WTC11 (cell line): ENCODE measurements at regions not wholly inside any gene's neighbourhood (a gene's known extent, or its start where the extent isn't known, plus 50 kb on each side); places are given as distances from the start of the nearest gene placed in this dataset.
"Not testable (repeated sequence)": the region's sequence is repeated elsewhere in the genome, so short reads cannot be mapped to it uniquely, and the experiment has no call there.

Experiments used
- ATAC-seq: fragments of 200-7000 bp; cut with Tn5 transposase; 2 replicates; pipeline ENCODE4 v1.10.0; 2021; ENCODE audit warnings: mild to moderate bottlenecking, moderate library complexity
- CTCF ChIA-PET: fragments of 300-600 bp; sonication (Branson Sonifier 250); formaldehyde crosslinking; loops from one replicate; lab custom pipeline; 2021; ENCODE audit warnings: antibody characterized with exemption; lab: Charles Lee
- POLR2A ChIA-PET: fragments of 350-600 bp; sonication (Branson Sonifier 250); formaldehyde crosslinking; loops from one replicate; lab custom pipeline; 2021; ENCODE audit warnings: antibody characterized with exemption; lab: Charles Lee
- DNase-seq: peaks from one replicate; pipeline ENCODE4 v3.0.0; 2021; ENCODE audit warnings: low spot score
- H3K27ac Mint-ChIP-seq: 2 replicates; pipeline ENCODE4 v1.8.0; 2021; ENCODE audit warnings: mixed read lengths
- H3K27me3 Mint-ChIP-seq: 2 replicates; pipeline ENCODE4 v1.8.0; 2021; ENCODE audit warnings: low read depth, mild to moderate bottlenecking, moderate library complexity, mixed read lengths
- H3K36me3 Mint-ChIP-seq: 2 replicates; pipeline ENCODE4 v1.8.0; 2021; ENCODE audit warnings: mixed read lengths
- H3K4me1 Mint-ChIP-seq: 2 replicates; pipeline ENCODE4 v1.8.0; 2022; ENCODE audit warnings: mixed read lengths
- H3K4me3 Mint-ChIP-seq: 2 replicates; pipeline ENCODE4 v1.8.0; 2021; ENCODE audit warnings: mild to moderate bottlenecking, moderate library complexity, mixed read lengths
- H3K9me3 Mint-ChIP-seq: 2 replicates; pipeline ENCODE4 v1.8.0; 2021; ENCODE audit warnings: mixed read lengths
- AR ChIP-seq: fragments of 250-450 bp; sonication (Bioruptor Pico); IDR thresholded peaks from 2 replicates; pipeline ENCODE4 v1.9.0; 2021; ENCODE audit warnings: mild to moderate bottlenecking
- ATF1 ChIP-seq: sonication (generic); formaldehyde crosslinking; IDR thresholded peaks from 2 replicates; pipeline ENCODE4 v1.8.1; 2023; ENCODE audit warnings: mild to moderate bottlenecking, moderate library complexity, missing genetic modification reagents
- CREM ChIP-seq: sonication (generic); formaldehyde crosslinking; IDR thresholded peaks from 2 replicates; pipeline ENCODE4 v1.8.1; 2022; ENCODE audit warnings: mild to moderate bottlenecking, missing genetic modification reagents, moderate library complexity
- ELF4 ChIP-seq: sonication (generic); formaldehyde crosslinking; IDR thresholded peaks from 2 replicates; pipeline ENCODE4 v1.8.1; 2022; ENCODE audit warnings: low read depth, mild to moderate bottlenecking, moderate library complexity, missing genetic modification reagents
- GTF2I ChIP-seq: fragments of 250-450 bp; sonication (Bioruptor Pico); conservative IDR thresholded peaks from 2 replicates; pipeline ENCODE4 v1.4.0; 2021; ENCODE audit warnings: mild to moderate bottlenecking
- IRF2 ChIP-seq: sonication (generic); formaldehyde crosslinking; IDR thresholded peaks from 2 replicates; pipeline ENCODE4 v1.8.0; 2022; ENCODE audit warnings: low read depth, missing genetic modification reagents, borderline replicate concordance
- JAZF1 ChIP-seq: fragments of 250-450 bp; sonication (Bioruptor Pico); IDR thresholded peaks from 2 replicates; pipeline ENCODE4 v1.9.0; 2021; ENCODE audit warnings: moderate library complexity, mild to moderate bottlenecking, inconsistent platforms
- JUN ChIP-seq: sonication (generic); formaldehyde crosslinking; IDR thresholded peaks from 2 replicates; pipeline ENCODE4 v1.8.0; 2023; ENCODE audit warnings: mild to moderate bottlenecking, missing genetic modification reagents
- NFE2L1 ChIP-seq: sonication (generic); formaldehyde crosslinking; IDR thresholded peaks from 2 replicates; pipeline ENCODE4 v1.8.1; 2023; ENCODE audit warnings: missing genetic modification reagents
- NR2C2 ChIP-seq: sonication (generic); formaldehyde crosslinking; IDR thresholded peaks from 2 replicates; pipeline ENCODE4 v1.8.0; 2022; ENCODE audit warnings: mild to moderate bottlenecking, missing genetic modification reagents
- NR3C1 ChIP-seq: sonication (generic); formaldehyde crosslinking; conservative IDR thresholded peaks from 2 replicates; pipeline ENCODE4 v1.8.1; 2023; ENCODE audit warnings: low read depth, mild to moderate bottlenecking, missing genetic modification reagents
- RORB ChIP-seq: fragments of 250-450 bp; sonication (Bioruptor Pico); IDR thresholded peaks from 2 replicates; pipeline ENCODE4 v1.9.0; 2021; ENCODE audit warnings: mild to moderate bottlenecking
- SMAD3 ChIP-seq: sonication (generic); formaldehyde crosslinking; IDR thresholded peaks from 2 replicates; pipeline ENCODE4 v1.8.0; 2022; ENCODE audit warnings: missing genetic modification reagents, mild to moderate bottlenecking, borderline replicate concordance
- SP1 ChIP-seq: sonication (generic); formaldehyde crosslinking; conservative IDR thresholded peaks from 2 replicates; pipeline ENCODE4 v1.8.1; 2022; ENCODE audit warnings: missing genetic modification reagents
- TCF7 ChIP-seq: sonication (generic); formaldehyde crosslinking; IDR thresholded peaks from 2 replicates; pipeline ENCODE4 v1.8.0; 2022; ENCODE audit warnings: mild to moderate bottlenecking, low read depth, missing genetic modification reagents, moderate library complexity
- ZNF317 ChIP-seq: sonication (generic); formaldehyde crosslinking; IDR thresholded peaks from 2 replicates; pipeline ENCODE4 v1.8.1; 2023; ENCODE audit warnings: low read depth, mild to moderate bottlenecking, moderate library complexity, missing genetic modification reagents, borderline replicate concordance
- TF ChIP-seq, protein P1 (sequence below): sonication (generic); formaldehyde crosslinking; IDR thresholded peaks from 2 replicates; pipeline ENCODE4 v1.8.0; 2022; ENCODE audit warnings: mild to moderate bottlenecking, missing genetic modification reagents
- TF ChIP-seq, protein P2 (sequence below): sonication (generic); formaldehyde crosslinking; IDR thresholded peaks from 2 replicates; pipeline ENCODE4 v1.8.1; 2023; ENCODE audit warnings: mild to moderate bottlenecking, missing genetic modification reagents, moderate library complexity
- TF ChIP-seq, protein P3 (sequence below): fragments of 250-450 bp; sonication (Bioruptor Pico); IDR thresholded peaks from 2 replicates; pipeline ENCODE4 v1.8.0; 2021; ENCODE audit warnings: mild to moderate bottlenecking

DNA sequence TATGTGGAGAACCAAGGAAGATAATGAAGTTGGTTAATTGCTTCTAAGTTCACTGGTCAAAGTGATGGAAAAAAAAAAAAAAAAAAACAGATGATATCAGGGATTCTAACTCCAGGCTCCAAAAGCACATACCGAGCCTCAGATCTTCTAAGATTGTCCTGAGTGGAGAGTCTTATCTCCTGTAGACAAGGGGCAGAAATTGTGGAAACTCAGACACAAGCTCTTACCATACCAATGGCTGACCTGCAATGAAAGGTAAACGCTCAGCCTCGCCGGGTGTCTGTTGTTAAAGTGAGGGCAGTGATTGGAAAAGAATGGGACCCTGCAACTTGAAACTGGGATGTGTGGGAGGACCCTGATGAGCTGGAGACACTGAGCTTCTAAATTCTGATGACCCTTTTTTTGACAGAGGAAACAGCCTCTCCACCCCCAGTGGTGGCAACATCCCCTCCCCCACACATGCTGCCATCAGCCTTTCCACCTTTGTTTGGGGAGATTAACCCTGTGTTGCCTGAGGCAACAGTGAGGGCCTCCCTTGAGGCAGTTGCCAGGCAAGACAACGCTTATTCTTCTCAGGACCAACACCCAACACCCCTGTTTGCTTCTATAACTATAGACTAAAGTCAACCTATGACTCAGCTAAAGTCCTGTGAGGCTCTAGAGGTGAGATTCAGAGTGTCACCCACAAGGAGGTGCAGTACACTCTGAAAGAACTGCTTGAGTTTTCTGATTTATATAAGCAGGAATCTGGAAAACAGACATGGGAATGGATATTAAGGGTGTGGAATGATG is 154.0 kb downstream of the THBS2 start:
- H3K27me3 Mint-ChIP-seq = no peaks in the 10 kb centered on the region; the same call in 1 of the 2 replicates
- no peak overlapping the region for H3K4me3 Mint-ChIP-seq
- H3K9me3 Mint-ChIP-seq = peaks cover 47% of the 10 kb centered on the region
- H3K4me1 Mint-ChIP-seq = peaks cover 32% of the 10 kb centered on the region
- POLR2A ChIA-PET = no interaction called here
- ATAC-seq (peak; percentile 51), DNase-seq (no peak)
- no peak overlapping the region for H3K27ac Mint-ChIP-seq
- CTCF ChIA-PET = interaction anchor here (0.5 to 1.3 kb wide), 3 partner anchors 80 to 231 kb away, joined by 3 to 4 read pairs (median 3); no protein-coding TSS in a partner anchor
- TF ChIP-seq NFE2L1 (CRISPR knock-in tag) (0 out of 2 replicates have a peak, but pooled peaks have one; percentile 30), IRF2 (CRISPR knock-in tag) (no peak)
- peaks cover 13% of the 10 kb centered on the region for H3K36me3 Mint-ChIP-seq

GRCh38 chr6:169098651-169099050 is 155.0 kb downstream of the THBS2 start:
- POLR2A ChIA-PET, H3K27me3 Mint-ChIP-seq, H3K27ac Mint-ChIP-seq, CTCF ChIA-PET, H3K4me3 Mint-ChIP-seq, DNase-seq, ATAC-seq: not testable (repeated sequence)
- Mint-ChIP-seq H3K36me3 (peaks cover 12% of the 10 kb centered on the region), H3K4me1 (peaks cover 32% of the 10 kb centered on the region), H3K9me3 (peaks cover 49% of the 10 kb centered on the region)

DNA sequence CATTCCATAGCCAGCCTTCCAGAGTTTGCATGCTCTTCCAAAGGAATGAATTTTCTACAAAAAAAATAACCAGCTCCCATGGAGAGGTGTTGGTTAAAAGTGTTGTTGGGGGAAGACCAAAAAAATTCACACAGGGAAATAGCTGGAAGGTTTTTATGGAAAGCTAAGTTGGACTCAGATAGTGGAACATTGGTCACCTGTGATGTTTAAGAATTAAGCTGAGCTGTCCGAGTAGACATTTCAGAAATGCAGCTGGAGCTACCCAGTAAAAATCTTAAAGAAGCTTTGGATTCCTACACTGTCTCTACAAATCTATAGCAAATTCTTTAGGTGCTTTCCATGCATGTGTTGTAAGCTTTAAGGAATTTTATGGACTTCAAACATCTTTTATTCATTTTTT is 155.5 kb downstream of the THBS2 start:
- Mint-ChIP-seq H3K9me3 (peaks cover 51% of the 10 kb centered on the region), H3K27me3 (no peaks in the 10 kb centered on the region; the same call in 1 of the 2 replicates), H3K27ac (no peak overlapping the region), H3K4me1 (peaks cover 32% of the 10 kb centered on the region), H3K4me3 (no peak overlapping the region), H3K36me3 (peaks cover 18% of the 10 kb centered on the region)
- DNase-seq = no peak
- no peak for ATAC-seq
- ChIA-PET POLR2A (no interaction called here), CTCF (interaction anchor here (0.8 kb wide), 1 partner anchor 205 kb away, joined by 3 read pairs; no protein-coding TSS in a partner anchor)
- TF ChIP-seq, protein P1, sequence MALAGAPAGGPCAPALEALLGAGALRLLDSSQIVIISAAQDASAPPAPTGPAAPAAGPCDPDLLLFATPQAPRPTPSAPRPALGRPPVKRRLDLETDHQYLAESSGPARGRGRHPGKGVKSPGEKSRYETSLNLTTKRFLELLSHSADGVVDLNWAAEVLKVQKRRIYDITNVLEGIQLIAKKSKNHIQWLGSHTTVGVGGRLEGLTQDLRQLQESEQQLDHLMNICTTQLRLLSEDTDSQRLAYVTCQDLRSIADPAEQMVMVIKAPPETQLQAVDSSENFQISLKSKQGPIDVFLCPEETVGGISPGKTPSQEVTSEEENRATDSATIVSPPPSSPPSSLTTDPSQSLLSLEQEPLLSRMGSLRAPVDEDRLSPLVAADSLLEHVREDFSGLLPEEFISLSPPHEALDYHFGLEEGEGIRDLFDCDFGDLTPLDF (CRISPR knock-in tag) = no peak
- no peak for TF ChIP-seq CREM (CRISPR knock-in tag)
- no peak for TF ChIP-seq SMAD3 (CRISPR knock-in tag)
- TF ChIP-seq JAZF1 (CRISPR knock-in tag) = no peak
- no peak for TF ChIP-seq NR3C1 (CRISPR knock-in tag)
- TF ChIP-seq, protein P2, sequence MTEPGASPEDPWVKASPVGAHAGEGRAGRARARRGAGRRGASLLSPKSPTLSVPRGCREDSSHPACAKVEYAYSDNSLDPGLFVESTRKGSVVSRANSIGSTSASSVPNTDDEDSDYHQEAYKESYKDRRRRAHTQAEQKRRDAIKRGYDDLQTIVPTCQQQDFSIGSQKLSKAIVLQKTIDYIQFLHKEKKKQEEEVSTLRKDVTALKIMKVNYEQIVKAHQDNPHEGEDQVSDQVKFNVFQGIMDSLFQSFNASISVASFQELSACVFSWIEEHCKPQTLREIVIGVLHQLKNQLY = no peak
- TF ChIP-seq SP1 (CRISPR knock-in tag) = no peak
- TF ChIP-seq, protein P3, sequence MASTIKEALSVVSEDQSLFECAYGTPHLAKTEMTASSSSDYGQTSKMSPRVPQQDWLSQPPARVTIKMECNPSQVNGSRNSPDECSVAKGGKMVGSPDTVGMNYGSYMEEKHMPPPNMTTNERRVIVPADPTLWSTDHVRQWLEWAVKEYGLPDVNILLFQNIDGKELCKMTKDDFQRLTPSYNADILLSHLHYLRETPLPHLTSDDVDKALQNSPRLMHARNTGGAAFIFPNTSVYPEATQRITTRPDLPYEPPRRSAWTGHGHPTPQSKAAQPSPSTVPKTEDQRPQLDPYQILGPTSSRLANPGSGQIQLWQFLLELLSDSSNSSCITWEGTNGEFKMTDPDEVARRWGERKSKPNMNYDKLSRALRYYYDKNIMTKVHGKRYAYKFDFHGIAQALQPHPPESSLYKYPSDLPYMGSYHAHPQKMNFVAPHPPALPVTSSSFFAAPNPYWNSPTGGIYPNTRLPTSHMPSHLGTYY (CRISPR knock-in tag) = no peak
- no peak for TF ChIP-seq NR2C2 (CRISPR knock-in tag)
- no peak for TF ChIP-seq ZNF317 (CRISPR knock-in tag)
- TF ChIP-seq RORB = no peak
- TF ChIP-seq GTF2I = no peak

DNA sequence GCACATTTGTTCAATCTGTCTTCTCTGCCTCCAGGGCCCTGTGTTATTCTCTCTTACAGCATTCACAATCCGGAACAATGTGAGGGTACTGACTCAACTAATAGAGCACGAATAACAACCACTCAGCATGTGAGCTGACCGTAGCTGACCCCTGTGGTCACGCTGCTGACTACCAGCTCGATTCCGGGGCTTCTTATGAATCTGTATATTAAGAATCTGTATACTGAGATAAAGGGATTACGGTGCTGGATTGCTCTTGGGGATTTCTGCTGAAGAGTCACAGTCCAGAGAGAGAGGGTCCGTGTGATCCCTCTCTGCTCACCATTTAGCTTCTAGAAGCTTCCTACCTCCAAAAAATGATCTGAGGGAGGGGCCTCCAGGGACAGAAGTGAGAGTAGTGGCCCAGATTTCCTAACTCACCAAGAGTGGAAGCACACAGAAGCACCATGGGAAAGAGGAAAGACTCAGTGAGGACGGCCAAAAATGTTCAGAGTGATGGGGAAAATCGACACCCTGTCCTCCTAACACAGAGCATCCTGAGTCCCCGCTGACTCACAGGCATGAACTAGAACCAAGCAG is 156.2 kb downstream of the THBS2 start:
- no peak for TF ChIP-seq ATF1 (CRISPR knock-in tag)
- TF ChIP-seq ELF4 = no peak
- TF ChIP-seq TCF7 (CRISPR knock-in tag) = no peak
- no peak for TF ChIP-seq AR (CRISPR knock-in tag)
- no peak for TF ChIP-seq JUN (CRISPR knock-in tag)
- peaks cover 32% of the 10 kb centered on the region for H3K4me1 Mint-ChIP-seq
- no peak overlapping the region for H3K4me3 Mint-ChIP-seq
- DNase-seq (no peak), ATAC-seq (no peak)
- H3K27ac Mint-ChIP-seq = no peak overlapping the region
- peaks cover 18% of the 10 kb centered on the region for H3K36me3 Mint-ChIP-seq
- CTCF ChIA-PET = interaction anchor here (0.8 to 1.5 kb wide), 2 partner anchors 15 to 205 kb away, joined by 3 to 4 read pairs; no protein-coding TSS in a partner anchor
- H3K9me3 Mint-ChIP-seq = peaks cover 52% of the 10 kb centered on the region
- POLR2A ChIA-PET = no interaction called here
- no peaks in the 10 kb centered on the region; the same call in 1 of the 2 replicates for H3K27me3 Mint-ChIP-seq
